ENCODE measurements at regions not wholly inside any gene's neighbourhood (a gene's known extent, or its start where the extent isn't known, plus 50 kb on each side); places are given as distances from the start of the nearest gene placed in this dataset.

GRCh38 chr14:22304326-22304725 is 284.7 kb downstream of the DAD1 start:
- TF ChIP-seq POLR2A (IDR thresholded peaks at IDR 0.05) (no peak), CTCF (IDR thresholded peaks at IDR 0.05) (no peak)

Data from adrenal gland (tissue), 5 donors.